D341Med (cell line): ENCODE measurements at regions not wholly inside any gene's neighbourhood (a gene's known extent, or its start where the extent isn't known, plus 50 kb on each side); places are given as distances from the start of the nearest gene placed in this dataset.
A peak's percentile ranks its signal among the peaks of the same experiment; 100 is the strongest.

Experiments
- DNase-seq: peaks from one replicate; pipeline ENCODE4 v3.0.0; 2012; ENCODE audit warnings: low spot score

GRCh38 chr22:49506010-49506400, 321.7 kb downstream of the BRD1 start:
- no peak for DNase-seq

GRCh38 chr22:49505337-49506009, 322.2 kb downstream of the BRD1 start:
- no peak for DNase-seq

- no peak for DNase-seq
These were observed 323.7 kb downstream of the BRD1 start for GRCh38 chr22:49503896-49504521.

GRCh38 chr22:49503321-49503720, 324.4 kb downstream of the BRD1 start:
- DNase-seq = no peak

GRCh38 chr22:49502126-49502826, 325.4 kb downstream of the BRD1 start:
- no peak for DNase-seq

GRCh38 chr22:49500942-49501395, 326.7 kb downstream of the BRD1 start:
- DNase-seq = no peak

- no peak for DNase-seq
These were observed 327.6 kb downstream of the BRD1 start for GRCh38 chr22:49500076-49500460.

GRCh38 chr22:49499433-49500075, 328.1 kb downstream of the BRD1 start:
- no peak for DNase-seq

- no peak for DNase-seq
These were observed 330.4 kb downstream of the BRD1 start for GRCh38 chr22:49497266-49497665.

GRCh38 chr22:49494555-49494954, 333.1 kb downstream of the BRD1 start:
- DNase-seq = no peak

- DNase-seq = no peak
These were observed 334.9 kb downstream of the BRD1 start for GRCh38 chr22:49492741-49493251.

GRCh38 chr22:49492308-49492707, 335.4 kb downstream of the BRD1 start:
- DNase-seq = no peak

GRCh38 chr22:49491726-49492125, 335.9 kb downstream of the BRD1 start:
- DNase-seq = peak; percentile 17

GRCh38 chr22:49491221-49491635, 336.4 kb downstream of the BRD1 start:
- no peak for DNase-seq

- DNase-seq = no peak
These were observed 337.0 kb downstream of the BRD1 start for GRCh38 chr22:49490692-49491091.

- no peak for DNase-seq
These were observed 337.9 kb downstream of the BRD1 start for GRCh38 chr22:49489821-49490220.

GRCh38 chr22:49488943-49489342, 338.7 kb downstream of the BRD1 start:
- no peak for DNase-seq

- no peak for DNase-seq
These were observed 339.7 kb downstream of the BRD1 start for GRCh38 chr22:49487950-49488349.

- DNase-seq = no peak
These were observed 341.4 kb downstream of the BRD1 start for GRCh38 chr22:49486225-49486624.

- no peak for DNase-seq
These were observed 343.7 kb downstream of the BRD1 start for GRCh38 chr22:49483946-49484345.

- DNase-seq = no peak
These were observed 344.3 kb downstream of the BRD1 start for GRCh38 chr22:49483281-49483870.

- no peak for DNase-seq
These were observed 344.9 kb downstream of the BRD1 start for GRCh38 chr22:49482811-49483210.
